ENCODE measurements at regions not wholly inside any gene's neighbourhood (a gene's known extent, or its start where the extent isn't known, plus 50 kb on each side); places are given as distances from the start of the nearest gene placed in this dataset.
"Not testable (repeated sequence)": the region's sequence is repeated elsewhere in the genome, so short reads cannot be mapped to it uniquely, and the experiment has no call there.

- DNase-seq (ENCODE audit: low spot score): not testable (repeated sequence)
Observed at GRCh38 chr10:47166808-47167581, 133.0 kb upstream of the GDF10 start.

GRCh38 chr10:47167591-47167990, 132.4 kb upstream of the GDF10 start:
- DNase-seq (ENCODE audit: low spot score): no peak

GRCh38 chr10:47169581-47169980, 130.4 kb upstream of the GDF10 start:
- no peak for DNase-seq (ENCODE audit: low spot score)

GRCh38 chr10:47173929-47174442, 126.0 kb upstream of the GDF10 start:
- no peak for DNase-seq (ENCODE audit: low spot score)

- no peak for DNase-seq (ENCODE audit: low spot score)
Observed at GRCh38 chr10:47175181-47176123, 124.5 kb upstream of the GDF10 start.

GRCh38 chr10:47176206-47176902, 123.6 kb upstream of the GDF10 start:
- DNase-seq (ENCODE audit: low spot score): no peak

GRCh38 chr10:47176903-47177868, 122.8 kb upstream of the GDF10 start:
- no peak for DNase-seq (ENCODE audit: low spot score)

GRCh38 chr10:47178537-47179290, 121.3 kb upstream of the GDF10 start:
- DNase-seq (ENCODE audit: low spot score): no peak

- DNase-seq (ENCODE audit: low spot score): no peak
Observed at GRCh38 chr10:47179291-47179647, 120.7 kb upstream of the GDF10 start.

- DNase-seq (ENCODE audit: low spot score): no peak
Observed at GRCh38 chr10:47181052-47181849, 118.7 kb upstream of the GDF10 start.

- DNase-seq (ENCODE audit: low spot score): no peak
Observed at GRCh38 chr10:47182934-47183703, 116.9 kb upstream of the GDF10 start.

- DNase-seq (ENCODE audit: low spot score): no peak
Observed at GRCh38 chr10:47183704-47184041, 116.3 kb upstream of the GDF10 start.

GRCh38 chr10:47184273-47184672, 115.7 kb upstream of the GDF10 start:
- DNase-seq (ENCODE audit: low spot score): no peak

- no peak for DNase-seq (ENCODE audit: low spot score)
Observed at GRCh38 chr10:47184724-47185330, 115.2 kb upstream of the GDF10 start.

- DNase-seq (ENCODE audit: low spot score): no peak
Observed at GRCh38 chr10:47186941-47187340, 113.1 kb upstream of the GDF10 start.

- no peak for DNase-seq (ENCODE audit: low spot score)
Observed at GRCh38 chr10:47187592-47187991, 112.4 kb upstream of the GDF10 start.

- DNase-seq (ENCODE audit: low spot score): no peak
Observed at GRCh38 chr10:47188156-47188555, 111.8 kb upstream of the GDF10 start.

GRCh38 chr10:47189802-47190201, 110.2 kb upstream of the GDF10 start:
- DNase-seq (ENCODE audit: low spot score): no peak
